ENCODE measurements at regions not wholly inside any gene's neighbourhood (a gene's known extent, or its start where the extent isn't known, plus 50 kb on each side); places are given as distances from the start of the nearest gene placed in this dataset.

DNA sequence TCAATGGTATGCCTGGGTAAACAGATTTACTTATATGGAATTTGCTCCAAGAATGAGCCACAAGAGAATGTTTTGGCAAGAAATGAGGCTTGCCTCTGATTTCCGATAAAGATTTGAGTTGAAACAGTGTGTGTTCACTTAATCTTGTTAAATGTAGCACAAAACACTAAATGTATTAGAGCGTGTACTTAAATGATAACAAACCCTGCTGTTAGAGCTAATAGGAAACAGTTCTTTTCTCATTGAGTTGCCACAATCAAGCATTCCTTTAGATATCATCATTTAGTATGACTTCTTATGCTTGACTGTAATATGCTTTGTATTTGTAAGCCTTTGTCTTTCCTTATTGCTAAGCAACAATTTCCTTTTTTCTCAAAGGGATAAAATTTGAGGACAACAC lies 353.6 kb upstream of the ZNF717 start:
- DNase-seq (ENCODE audit: insufficient read length) (no peak), FAIRE-seq (no peak)
- no peak for TF ChIP-seq POLR2A (IDR thresholded peaks at IDR 0.05; ENCODE audit: low read depth, low read length)
- no peak for TF ChIP-seq TAF1 (IDR thresholded peaks at IDR 0.05; ENCODE audit: borderline replicate concordance, low read depth, low read length)
- TF ChIP-seq POLR2AphosphoS5 (IDR thresholded peaks at IDR 0.05; ENCODE audit: low read depth, low read length): no peak

DNA sequence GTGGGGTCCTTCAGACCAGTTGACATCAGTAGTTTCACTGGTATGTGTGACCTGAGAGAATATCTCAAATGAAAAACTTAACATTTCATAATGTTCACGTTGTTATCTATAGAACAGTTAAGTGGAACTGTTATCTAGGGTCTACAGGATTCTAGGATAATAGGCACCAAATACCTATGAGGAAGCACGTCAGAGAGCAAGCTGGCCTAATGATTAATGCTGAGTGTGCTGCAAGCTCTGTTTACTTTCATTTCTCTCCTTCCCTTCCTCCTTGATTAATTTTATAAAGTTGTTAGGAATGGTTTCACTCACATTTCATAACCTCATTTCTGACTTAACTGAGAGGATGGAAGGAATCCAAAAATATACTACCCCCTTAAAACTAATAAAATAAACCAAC lies 362.5 kb upstream of the ZNF717 start:
- no peak for TF ChIP-seq TAF1 (IDR thresholded peaks at IDR 0.05; ENCODE audit: borderline replicate concordance, low read depth, low read length)
- no peak for TF ChIP-seq POLR2A (IDR thresholded peaks at IDR 0.05; ENCODE audit: low read depth, low read length)
- DNase-seq (ENCODE audit: insufficient read length): no peak
- FAIRE-seq: no peak

DNA sequence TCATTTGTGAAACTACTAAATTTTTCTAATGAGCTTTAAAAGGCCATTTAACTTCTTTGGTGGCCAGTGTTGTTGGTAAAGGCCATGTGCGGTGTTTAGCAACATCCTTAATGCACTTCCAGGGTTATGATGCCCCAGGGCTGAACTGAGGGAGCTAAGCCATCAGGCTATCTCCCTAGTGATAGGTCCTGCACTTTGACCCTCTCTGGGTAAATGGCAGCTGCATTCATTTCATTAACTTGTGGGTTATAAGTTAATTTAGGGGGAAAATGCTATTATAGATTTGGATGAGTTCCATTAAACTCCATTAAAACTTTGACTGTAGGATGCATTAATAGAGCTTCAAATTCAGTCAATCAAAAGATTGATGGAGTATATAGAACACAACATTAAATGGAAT lies 366.7 kb upstream of the ZNF717 start:
- TF ChIP-seq POLR2AphosphoS5 (IDR thresholded peaks at IDR 0.05; ENCODE audit: low read depth, low read length) (no peak), POLR2A (IDR thresholded peaks at IDR 0.05; ENCODE audit: low read depth, low read length) (no peak), TAF1 (IDR thresholded peaks at IDR 0.05; ENCODE audit: borderline replicate concordance, low read depth, low read length) (no peak)
- FAIRE-seq (no peak), DNase-seq (ENCODE audit: insufficient read length) (no peak)

DNA sequence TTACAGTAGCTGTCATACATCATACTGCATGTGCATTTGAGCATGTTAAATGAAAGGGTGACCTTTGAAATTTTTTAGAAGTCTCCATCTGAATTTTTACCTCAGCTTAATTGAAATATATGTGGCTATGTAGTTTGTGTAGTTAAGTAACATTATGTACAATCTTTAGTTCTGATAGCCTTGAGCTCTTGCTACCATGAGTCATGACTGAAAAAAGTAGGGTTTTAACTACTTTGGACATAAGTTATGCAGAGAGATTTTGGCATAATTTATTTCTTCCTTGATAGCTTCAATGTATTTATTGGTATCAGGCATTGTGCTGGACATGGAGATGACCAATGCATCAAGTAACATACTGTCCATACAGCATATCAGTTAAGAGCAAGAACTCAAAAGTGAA lies 376.5 kb upstream of the ZNF717 start:
- no peak for TF ChIP-seq POLR2AphosphoS5 (IDR thresholded peaks at IDR 0.05; ENCODE audit: low read depth, low read length)
- TF ChIP-seq POLR2A (IDR thresholded peaks at IDR 0.05; ENCODE audit: low read depth, low read length): no peak
- no peak for TF ChIP-seq TAF1 (IDR thresholded peaks at IDR 0.05; ENCODE audit: borderline replicate concordance, low read depth, low read length)
- no peak for FAIRE-seq
- no peak for DNase-seq (ENCODE audit: insufficient read length)

DNA sequence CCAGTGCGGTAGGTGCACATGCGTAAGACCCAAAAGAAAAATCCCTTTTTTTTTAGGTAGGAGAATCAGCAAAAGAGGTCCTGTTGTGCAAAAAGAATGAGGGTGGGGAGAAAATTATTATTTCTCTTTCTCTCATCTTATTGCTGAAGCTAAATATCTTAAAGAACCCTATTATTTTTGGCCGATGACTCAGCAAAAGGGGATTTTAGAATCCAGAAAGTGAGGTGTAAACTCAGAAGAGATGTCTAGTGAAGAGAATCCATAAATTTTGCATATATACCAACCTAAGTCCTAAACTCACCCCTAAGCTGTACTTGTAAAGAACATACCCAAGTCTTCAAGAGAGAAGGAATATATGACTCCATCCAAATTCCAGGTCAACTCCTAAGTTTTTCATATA lies 386.3 kb upstream of the ZNF717 start:
- no peak for FAIRE-seq
- TF ChIP-seq POLR2A (IDR thresholded peaks at IDR 0.05; ENCODE audit: low read depth, low read length) (no peak), TAF1 (IDR thresholded peaks at IDR 0.05; ENCODE audit: borderline replicate concordance, low read depth, low read length) (no peak), POLR2AphosphoS5 (IDR thresholded peaks at IDR 0.05; ENCODE audit: low read depth, low read length) (no peak)
- DNase-seq (ENCODE audit: insufficient read length): no peak

DNA sequence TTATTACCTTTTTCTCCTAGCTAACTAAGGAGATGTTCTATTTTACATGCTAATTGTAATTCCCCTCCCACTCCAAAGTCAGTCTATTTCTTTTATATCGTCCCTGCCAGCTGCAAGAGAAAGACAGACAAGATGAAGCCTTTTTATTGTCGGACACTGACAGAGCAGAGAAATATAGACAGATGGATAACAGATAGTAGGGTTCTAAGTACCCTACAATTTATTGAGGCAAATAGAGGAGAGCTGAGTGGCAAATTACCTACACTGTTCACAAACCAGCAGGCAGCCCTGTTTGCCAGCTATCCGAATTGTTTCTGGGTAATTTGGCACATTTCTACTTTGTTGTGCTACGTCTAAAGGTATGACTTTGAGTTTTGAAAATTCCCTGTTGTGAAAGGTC lies 392.3 kb upstream of the ZNF717 start:
- FAIRE-seq: no peak
- no peak for TF ChIP-seq POLR2AphosphoS5 (IDR thresholded peaks at IDR 0.05; ENCODE audit: low read depth, low read length)
- no peak for TF ChIP-seq POLR2A (IDR thresholded peaks at IDR 0.05; ENCODE audit: low read depth, low read length)
- TF ChIP-seq TAF1 (IDR thresholded peaks at IDR 0.05; ENCODE audit: borderline replicate concordance, low read depth, low read length): no peak

DNA sequence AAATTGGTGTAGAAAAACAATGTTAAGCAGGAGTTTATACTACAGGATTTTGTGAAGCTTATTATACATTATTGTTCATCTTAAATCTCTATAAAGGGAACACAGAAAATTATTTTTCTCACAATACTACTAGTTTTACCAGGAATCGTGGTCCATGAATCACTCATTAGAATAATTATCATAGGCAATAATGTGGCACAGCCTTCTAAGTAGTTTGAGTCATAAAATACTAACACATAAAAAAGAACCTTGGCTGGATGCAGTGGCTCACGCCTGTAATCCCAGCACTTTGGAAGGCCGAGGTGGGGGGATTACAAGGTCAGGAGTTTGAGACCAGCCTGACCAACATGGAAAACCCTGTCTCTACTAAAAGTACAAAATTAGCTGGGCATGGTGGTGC lies 393.1 kb upstream of the ZNF717 start:
- TF ChIP-seq TAF1 (IDR thresholded peaks at IDR 0.05; ENCODE audit: borderline replicate concordance, low read depth, low read length): no peak
- TF ChIP-seq POLR2A (IDR thresholded peaks at IDR 0.05; ENCODE audit: low read depth, low read length): no peak
- no peak for TF ChIP-seq POLR2AphosphoS5 (IDR thresholded peaks at IDR 0.05; ENCODE audit: low read depth, low read length)
- no peak for FAIRE-seq
- DNase-seq (ENCODE audit: insufficient read length): no peak

More for the DNA sequence above, 392.3 kb upstream of the ZNF717 start:
- DNase-seq (ENCODE audit: insufficient read length): no peak

DNA sequence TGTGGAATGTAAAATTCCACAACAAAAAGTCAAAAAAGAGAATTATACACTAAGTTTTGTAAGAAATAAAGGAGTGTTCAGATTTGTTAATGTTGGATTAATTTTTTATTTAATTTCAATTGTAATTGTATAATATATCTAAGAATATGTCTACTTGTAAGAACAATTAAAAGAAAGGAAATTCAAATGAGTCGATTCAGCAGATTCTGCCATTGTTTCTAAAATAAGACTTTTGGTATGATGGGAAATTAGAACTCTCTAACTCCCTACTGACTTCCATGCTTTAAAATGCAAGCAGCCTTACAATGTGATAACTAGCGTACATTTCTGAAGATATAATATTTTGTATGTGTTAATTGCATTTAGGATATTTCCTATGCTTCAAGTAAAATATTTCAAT lies 395.9 kb upstream of the ZNF717 start:
- TF ChIP-seq TAF1 (IDR thresholded peaks at IDR 0.05; ENCODE audit: borderline replicate concordance, low read depth, low read length): no peak
- TF ChIP-seq POLR2A (IDR thresholded peaks at IDR 0.05; ENCODE audit: low read depth, low read length): no peak
- no peak for TF ChIP-seq POLR2AphosphoS5 (IDR thresholded peaks at IDR 0.05; ENCODE audit: low read depth, low read length)
- FAIRE-seq: no peak
- DNase-seq (ENCODE audit: insufficient read length): no peak

DNA sequence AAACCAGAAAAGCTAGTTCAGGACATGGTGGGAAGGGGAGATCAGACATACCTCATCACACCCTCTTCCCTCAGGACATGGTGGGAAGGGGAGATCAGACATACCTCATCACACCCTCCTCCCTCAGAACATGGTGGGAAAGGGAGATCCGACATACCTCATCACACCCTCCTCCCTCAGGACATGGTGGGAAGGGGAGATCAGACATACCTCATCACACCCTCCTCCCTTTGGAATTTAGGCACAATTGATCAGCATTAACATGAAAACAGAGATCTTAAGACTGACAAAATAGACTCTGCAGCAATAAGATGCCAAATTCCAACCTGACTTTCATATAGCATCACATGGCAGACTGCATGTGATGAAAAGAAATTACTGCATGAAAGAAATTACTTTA lies 412.7 kb upstream of the ZNF717 start:
- FAIRE-seq (no peak), DNase-seq (ENCODE audit: insufficient read length) (no peak)
- TF ChIP-seq POLR2AphosphoS5 (IDR thresholded peaks at IDR 0.05; ENCODE audit: low read depth, low read length) (no peak), TAF1 (IDR thresholded peaks at IDR 0.05; ENCODE audit: borderline replicate concordance, low read depth, low read length) (no peak), POLR2A (IDR thresholded peaks at IDR 0.05; ENCODE audit: low read depth, low read length) (no peak)

DNA sequence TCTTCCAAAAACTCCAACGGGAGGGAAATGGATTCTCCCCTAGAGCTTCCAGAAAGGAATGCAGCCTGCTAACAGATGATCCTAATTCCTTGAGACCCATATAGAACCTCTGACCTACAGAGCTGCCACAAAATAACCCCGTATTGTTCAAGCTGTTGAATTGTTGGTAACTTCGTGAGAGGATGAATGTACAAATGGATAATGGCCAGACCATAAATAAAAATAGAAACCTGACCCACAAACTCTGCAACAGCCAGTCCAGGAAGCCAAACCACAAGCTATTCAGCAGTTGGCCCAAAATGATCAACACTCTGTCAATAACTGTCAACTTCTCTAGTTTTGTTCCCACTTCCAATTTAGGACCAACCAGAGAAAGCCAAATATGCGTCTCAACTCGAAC lies 414.0 kb upstream of the ZNF717 start:
- DNase-seq (ENCODE audit: insufficient read length) (no peak), FAIRE-seq (no peak)
- TF ChIP-seq POLR2A (IDR thresholded peaks at IDR 0.05; ENCODE audit: low read depth, low read length) (no peak), POLR2AphosphoS5 (IDR thresholded peaks at IDR 0.05; ENCODE audit: low read depth, low read length) (no peak), TAF1 (IDR thresholded peaks at IDR 0.05; ENCODE audit: borderline replicate concordance, low read depth, low read length) (no peak)

DNA sequence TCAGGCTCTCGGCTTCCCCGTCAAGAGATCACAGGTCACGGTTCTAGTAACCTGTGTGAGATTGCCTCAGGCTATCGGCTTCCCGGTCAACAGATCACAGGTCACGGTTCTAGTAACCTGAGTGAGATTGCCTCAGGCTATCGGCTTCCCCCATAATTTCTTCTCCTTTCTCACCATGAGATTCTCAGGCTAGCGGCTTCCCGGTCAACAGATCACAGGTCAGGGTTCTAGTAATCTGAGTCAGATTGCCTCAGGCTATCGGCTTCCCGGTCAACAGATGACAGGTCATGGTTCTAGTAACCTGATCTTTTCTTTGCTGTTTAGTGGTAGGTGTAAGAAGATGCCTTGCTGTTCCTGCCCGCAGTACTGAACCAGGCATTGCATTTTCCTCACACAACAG lies 418.2 kb upstream of the ZNF717 start:
- DNase-seq (ENCODE audit: insufficient read length): no peak
- TF ChIP-seq POLR2AphosphoS5 (IDR thresholded peaks at IDR 0.05; ENCODE audit: low read depth, low read length): no peak
- no peak for TF ChIP-seq POLR2A (IDR thresholded peaks at IDR 0.05; ENCODE audit: low read depth, low read length)
- TF ChIP-seq TAF1 (IDR thresholded peaks at IDR 0.05; ENCODE audit: borderline replicate concordance, low read depth, low read length): no peak
- FAIRE-seq: no peak

DNA sequence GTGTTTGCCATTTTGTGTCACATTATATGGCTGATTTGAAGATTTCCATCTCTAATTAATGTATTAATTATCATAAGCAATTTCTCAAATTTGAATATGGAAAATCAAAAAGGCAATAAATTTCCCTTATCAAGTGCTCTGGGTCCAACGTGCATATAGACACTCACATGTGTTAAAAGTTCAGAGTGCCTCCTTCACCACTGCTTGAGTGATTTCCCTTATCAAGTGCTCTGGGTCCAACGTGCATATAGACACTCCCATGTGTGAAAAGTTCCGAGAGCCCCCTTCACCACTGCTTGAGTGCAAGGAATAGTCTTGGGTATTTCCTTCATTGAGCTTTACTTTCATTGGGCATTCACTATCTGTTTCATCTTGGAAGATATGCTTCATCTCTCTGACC lies 421.0 kb upstream of the ZNF717 start:
- TF ChIP-seq TAF1 (IDR thresholded peaks at IDR 0.05; ENCODE audit: borderline replicate concordance, low read depth, low read length) (no peak), POLR2AphosphoS5 (IDR thresholded peaks at IDR 0.05; ENCODE audit: low read depth, low read length) (no peak), POLR2A (IDR thresholded peaks at IDR 0.05; ENCODE audit: low read depth, low read length) (no peak)
- no peak for FAIRE-seq

DNA sequence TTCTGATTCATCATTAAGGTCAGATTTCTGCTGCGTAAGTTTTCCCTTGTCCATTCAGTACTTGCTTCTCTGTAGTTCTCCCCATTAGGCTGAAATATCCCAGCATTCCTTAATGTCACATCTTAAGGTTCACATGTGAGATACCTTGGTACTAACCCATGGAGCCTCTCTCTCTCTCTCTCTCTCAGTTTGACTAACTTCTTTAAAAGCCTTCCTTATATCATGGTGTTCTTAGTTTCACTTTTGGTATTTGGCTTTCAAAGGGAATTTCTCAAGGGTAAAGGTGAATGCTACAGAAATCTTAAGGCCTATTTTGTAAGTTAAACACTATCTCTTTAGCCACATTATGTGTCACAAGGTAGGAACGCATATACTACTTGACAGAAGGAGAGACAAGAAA lies 427.3 kb upstream of the ZNF717 start:
- no peak for DNase-seq (ENCODE audit: insufficient read length)
- TF ChIP-seq POLR2A (IDR thresholded peaks at IDR 0.05; ENCODE audit: low read depth, low read length) (no peak), TAF1 (IDR thresholded peaks at IDR 0.05; ENCODE audit: borderline replicate concordance, low read depth, low read length) (no peak), POLR2AphosphoS5 (IDR thresholded peaks at IDR 0.05; ENCODE audit: low read depth, low read length) (no peak)
- FAIRE-seq: no peak

More for the DNA sequence above, 421.0 kb upstream of the ZNF717 start:
- DNase-seq (ENCODE audit: insufficient read length): no peak

All from GM12892 (cell line).